Mesodermal cell (in vitro differentiated cells): ENCODE measurements at regions not wholly inside any gene's neighbourhood (a gene's known extent, or its start where the extent isn't known, plus 50 kb on each side); places are given as distances from the start of the nearest gene placed in this dataset.

Source experiments
- H3K27ac ChIP-seq: 2 replicates; pipeline ENCODE4 v1.7.0; 2013; ENCODE audit warnings: mild to moderate bottlenecking, low read depth, low read length, moderate library complexity; ENCODE audit not compliant: severe bottlenecking
- H3K36me3 ChIP-seq: 2 replicates; pipeline ENCODE4 v1.7.1; 2013; ENCODE audit warnings: mild to moderate bottlenecking, low read length, moderate library complexity; ENCODE audit not compliant: control insufficient read depth, insufficient read depth
- H3K4me1 ChIP-seq: one replicate; pipeline ENCODE4 v1.7.1; 2013; ENCODE audit warnings: mild to moderate bottlenecking, low read length; ENCODE audit not compliant: insufficient read depth, control insufficient read depth, poor library complexity, severe bottlenecking
- H3K4me3 ChIP-seq: 2 replicates; pipeline ENCODE4 v1.7.0; 2013; ENCODE audit warnings: low read length, control low read depth, mild to moderate bottlenecking; ENCODE audit not compliant: insufficient read depth, poor library complexity, severe bottlenecking; ENCODE audit errors: extremely low read depth
- H3K9me3 ChIP-seq: 2 replicates; pipeline ENCODE4 v1.7.1; 2013; ENCODE audit warnings: mild to moderate bottlenecking, low read length, moderate library complexity; ENCODE audit not compliant: control insufficient read depth
- WGBS, 2 experiments: methylation state at CpG; one replicate each; pipeline ENCODE4 v1.1.5; 2013; ENCODE audit warnings: missing lambda C conversion rate in 2 of 2; ENCODE audit not compliant: insufficient coverage in 2 of 2; 5-methylcytosine and 5-hydroxymethylcytosine counted together

- H3K4me1 ChIP-seq = no peaks in the 10 kb centered on the region
- no peaks in the 10 kb centered on the region for H3K36me3 ChIP-seq
- H3K9me3 ChIP-seq = no peaks in the 10 kb centered on the region
- WGBS, 2 experiments = no CpG with 5 or more reads among the region's 1 CpG
- no peak overlapping the region for H3K27ac ChIP-seq
- H3K4me3 ChIP-seq = no peak overlapping the region
Measured at GRCh38 chr9:28824432-28824963, 1251.2 kb upstream of the C9orf72 start.

DNA sequence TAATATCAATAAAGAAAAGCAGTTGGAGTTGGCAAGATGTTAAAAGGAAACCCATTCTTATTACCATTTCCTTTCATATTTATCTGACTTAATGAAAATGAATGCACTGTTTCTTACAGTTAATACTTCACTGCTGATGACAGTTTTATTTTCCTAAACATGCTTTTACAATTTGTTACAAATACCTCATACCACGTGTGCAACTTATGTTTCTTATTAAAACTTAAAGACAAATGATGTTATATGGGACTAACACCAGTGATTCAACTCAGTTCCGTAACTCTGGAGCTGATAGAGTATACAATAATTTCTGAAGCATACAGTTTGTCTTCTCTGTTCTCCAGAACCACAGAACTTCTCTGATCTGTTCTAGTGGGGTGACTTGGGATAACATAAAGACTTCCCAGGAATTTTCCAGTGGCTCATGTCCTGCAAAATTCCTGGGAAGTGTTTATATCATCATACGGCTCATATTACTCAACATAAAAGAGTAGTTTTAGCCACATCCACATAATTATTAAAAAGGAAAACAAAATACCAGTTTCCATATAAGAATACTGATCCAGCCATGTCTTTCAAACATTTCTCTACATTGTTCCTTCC, 1259.0 kb upstream of the C9orf72 start:
- H3K4me1 ChIP-seq = no peaks in the 10 kb centered on the region
- H3K36me3 ChIP-seq = no peaks in the 10 kb centered on the region
- H3K4me3 ChIP-seq = no peak overlapping the region
- H3K9me3 ChIP-seq = no peaks in the 10 kb centered on the region
- H3K27ac ChIP-seq = no peak overlapping the region
- WGBS, 2 experiments = 100% methylated on average over 1 of the region's 3 CpGs; no CpG with 5 or more reads in 1 of the 2 experiments

DNA sequence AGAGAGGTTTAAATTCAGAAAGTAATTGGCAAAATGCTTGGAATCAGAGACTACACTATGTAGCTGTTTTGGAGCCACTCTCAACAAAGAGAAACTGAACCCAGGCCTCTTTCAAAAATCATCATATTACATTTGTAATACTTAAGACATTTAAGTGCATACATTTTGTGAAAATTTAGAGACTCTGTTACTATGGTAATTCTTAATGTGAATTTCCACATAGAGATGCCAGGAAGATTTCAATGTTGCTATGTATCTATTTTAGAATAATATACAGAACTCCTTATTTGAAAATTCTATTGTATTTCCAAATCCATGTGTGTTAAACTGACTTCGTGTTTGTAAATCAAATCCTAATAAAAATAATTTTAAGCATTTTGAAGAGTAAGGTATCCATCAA, 1260.9 kb upstream of the C9orf72 start:
- Histone ChIP-seq H3K36me3 (no peaks in the 10 kb centered on the region), H3K27ac (no peak overlapping the region), H3K4me1 (no peaks in the 10 kb centered on the region), H3K9me3 (peaks cover 2% of the 10 kb centered on the region), H3K4me3 (no peak overlapping the region)
- WGBS, 2 experiments = no CpG with 5 or more reads among the region's 1 CpG

DNA sequence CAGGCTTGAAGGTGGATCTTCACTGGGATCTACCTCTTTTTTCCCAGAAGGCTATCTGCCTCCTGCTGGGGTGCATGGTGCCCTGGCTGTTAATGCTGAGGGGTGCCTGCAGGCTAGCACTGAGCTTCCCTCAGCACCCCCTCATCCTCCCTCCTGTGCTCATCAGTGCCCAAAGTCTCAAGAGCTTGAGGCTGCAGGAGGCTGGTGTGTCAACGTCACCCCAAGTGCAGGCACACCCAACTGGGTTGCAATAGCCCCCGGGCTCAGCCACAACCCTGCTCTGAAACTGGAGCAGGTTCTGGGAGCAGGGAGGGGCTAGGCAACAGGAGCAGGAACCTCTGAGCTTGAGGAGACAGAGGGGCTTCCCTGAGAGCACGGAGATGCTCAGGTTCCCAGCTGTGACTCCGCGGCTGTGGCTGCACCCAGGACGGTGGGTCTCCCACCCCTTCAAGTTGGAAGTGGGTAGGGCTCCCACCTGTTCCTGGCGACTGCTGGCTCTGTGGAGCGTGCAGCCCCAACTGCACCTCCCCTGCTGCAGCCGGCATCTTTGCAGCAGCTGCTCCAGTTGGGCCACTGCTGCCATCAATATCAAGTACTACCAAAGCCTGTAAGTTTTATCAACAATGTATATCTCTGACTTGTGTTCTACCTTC, 1266.6 kb upstream of the C9orf72 start:
- 92 to 98% methylated on average over 3 to 8 of the region's 9 CpGs for WGBS, 2 experiments
- H3K36me3 ChIP-seq = no peaks in the 10 kb centered on the region
- H3K27ac ChIP-seq = no peak overlapping the region
- H3K4me1 ChIP-seq = no peaks in the 10 kb centered on the region
- H3K4me3 ChIP-seq = no peak overlapping the region
- H3K9me3 ChIP-seq = peaks cover 2% of the 10 kb centered on the region

GRCh38 chr9:28841775-28842174, 1268.5 kb upstream of the C9orf72 start:
- Histone ChIP-seq H3K4me3 (no peak overlapping the region), H3K36me3 (no peaks in the 10 kb centered on the region), H3K27ac (no peak overlapping the region), H3K4me1 (no peaks in the 10 kb centered on the region), H3K9me3 (peaks cover 2% of the 10 kb centered on the region)
- WGBS, 2 experiments = 100% methylated on average over 1 of the region's 2 CpGs; no CpG with 5 or more reads in 1 of the 2 experiments

DNA sequence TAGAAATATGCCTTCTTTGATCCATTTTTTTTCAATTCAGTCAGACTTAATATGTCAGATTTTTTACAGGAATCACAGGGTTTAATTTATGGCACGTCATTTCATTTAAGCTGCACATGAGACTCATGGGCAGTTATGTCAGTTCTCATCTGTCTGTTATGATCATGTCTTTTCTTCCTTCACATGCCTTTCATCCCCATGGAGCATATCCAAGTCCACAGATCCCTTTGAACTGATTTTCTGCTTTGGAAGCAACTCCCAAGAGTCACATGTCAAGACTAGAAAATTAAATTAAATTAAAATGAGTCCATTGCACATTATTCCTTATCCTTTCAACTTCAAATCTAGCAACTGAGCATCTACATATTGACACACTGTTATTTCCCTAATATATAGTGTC, 1274.0 kb upstream of the C9orf72 start:
- Histone ChIP-seq H3K9me3 (no peaks in the 10 kb centered on the region), H3K4me3 (no peak overlapping the region), H3K27ac (no peak overlapping the region), H3K36me3 (no peaks in the 10 kb centered on the region), H3K4me1 (no peaks in the 10 kb centered on the region)
- WGBS, 2 experiments = no CpG with 5 or more reads among the region's 1 CpG

DNA sequence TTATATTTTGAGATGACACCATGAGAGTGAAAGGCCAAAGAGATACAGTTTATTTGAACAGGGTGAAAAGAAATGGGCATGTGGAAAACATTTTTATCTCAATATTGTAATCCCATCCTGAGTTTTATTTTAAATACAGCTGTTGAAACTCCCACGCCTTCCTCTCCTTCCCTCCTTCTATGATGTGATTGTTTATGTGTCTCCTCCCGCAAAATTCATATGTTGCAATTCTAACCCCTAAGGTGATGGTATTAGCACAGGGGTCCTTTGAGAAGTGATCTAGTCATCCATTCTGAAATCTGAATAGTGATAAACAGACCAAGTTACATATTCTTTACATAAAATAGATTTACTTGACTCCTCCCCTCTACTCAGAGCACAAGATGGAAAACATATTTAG, 1275.4 kb upstream of the C9orf72 start:
- no CpG with 5 or more reads among the region's 2 CpGs for WGBS, 2 experiments
- H3K27ac ChIP-seq = no peak overlapping the region
- H3K9me3 ChIP-seq = no peaks in the 10 kb centered on the region
- H3K4me1 ChIP-seq = no peaks in the 10 kb centered on the region
- no peak overlapping the region for H3K4me3 ChIP-seq
- H3K36me3 ChIP-seq = no peaks in the 10 kb centered on the region

DNA sequence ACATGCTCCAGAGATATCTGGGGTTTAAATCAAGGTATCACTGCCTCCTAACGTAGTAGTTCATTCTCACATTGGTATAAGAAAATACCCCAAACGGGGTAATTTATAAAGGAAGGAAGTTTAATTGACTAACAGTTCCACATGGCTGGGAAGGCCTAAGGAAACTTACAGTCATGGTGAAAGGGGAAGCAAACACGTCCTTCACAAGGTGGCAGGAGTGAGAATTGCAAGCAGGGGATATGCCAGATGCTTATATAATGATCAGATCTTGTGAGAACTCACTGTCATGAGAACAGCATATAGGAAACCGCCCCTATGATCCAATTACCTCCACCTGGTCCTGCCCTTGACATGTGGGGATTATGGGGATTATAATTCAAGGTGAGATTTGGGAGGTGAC, 1280.2 kb upstream of the C9orf72 start:
- Histone ChIP-seq H3K9me3 (no peaks in the 10 kb centered on the region), H3K27ac (no peak overlapping the region), H3K4me1 (no peaks in the 10 kb centered on the region), H3K36me3 (no peaks in the 10 kb centered on the region), H3K4me3 (no peak overlapping the region)
- WGBS, 2 experiments = 50 to 54% methylated on average over 1 to 2 of the region's 4 CpGs

DNA sequence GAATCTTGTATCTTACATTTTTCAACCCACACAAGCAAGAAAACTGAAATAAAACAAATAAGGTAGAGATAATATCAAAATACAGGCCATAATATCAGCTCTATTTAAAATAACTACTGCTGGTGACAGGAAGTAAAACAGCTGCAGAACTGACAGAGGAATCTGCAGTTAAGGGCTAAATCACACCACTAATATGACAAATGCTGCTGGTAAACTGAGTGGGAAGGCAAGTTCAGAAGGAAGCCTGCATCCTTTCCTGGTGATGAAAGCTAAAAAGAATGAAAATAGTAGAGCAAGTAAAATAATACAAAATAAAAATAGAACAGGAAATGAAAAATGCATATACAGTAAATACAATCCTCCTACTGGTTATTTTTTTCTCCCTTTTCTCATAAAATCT, 1293.7 kb upstream of the C9orf72 start:
- no peak overlapping the region for H3K27ac ChIP-seq

DNA sequence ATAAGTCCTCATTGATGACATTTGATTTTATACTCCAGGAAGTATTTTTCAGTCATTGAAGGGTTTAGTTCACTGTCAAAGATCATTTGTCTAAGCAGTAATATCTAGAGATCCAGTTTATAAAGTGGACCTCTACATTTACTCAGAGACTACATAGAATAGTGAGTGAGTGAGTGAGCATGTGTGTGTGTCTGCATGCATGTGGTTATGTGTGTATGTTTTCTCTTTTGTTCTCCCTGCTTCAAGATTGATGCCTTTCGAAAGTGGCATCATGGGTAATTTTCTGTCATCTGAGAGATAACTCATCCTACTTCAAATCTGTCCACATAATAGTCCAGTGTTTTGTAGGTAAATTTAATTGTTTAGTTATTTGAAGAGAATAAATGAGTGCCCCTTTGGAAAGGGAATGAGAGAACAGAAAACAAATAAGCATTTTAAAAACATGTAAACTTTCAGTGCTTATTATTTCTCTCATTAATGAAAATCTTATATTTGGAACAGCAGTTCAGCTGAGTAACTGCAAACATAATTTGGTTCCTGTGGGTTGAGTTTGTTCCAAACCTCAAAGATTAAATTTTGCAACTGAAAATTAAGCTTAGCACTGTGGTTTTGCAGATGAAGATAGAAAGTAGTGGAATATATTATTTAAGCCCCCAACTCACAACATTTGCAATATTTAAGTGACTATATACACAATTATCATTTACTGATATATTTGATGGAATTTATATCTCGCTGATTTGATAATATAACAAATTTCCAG, 1295.1 kb upstream of the C9orf72 start:
- H3K36me3 ChIP-seq = no peaks in the 10 kb centered on the region
- H3K9me3 ChIP-seq = no peaks in the 10 kb centered on the region
- no peak overlapping the region for H3K27ac ChIP-seq
- no CpG with 5 or more reads among the region's 2 CpGs for WGBS, 2 experiments
- no peaks in the 10 kb centered on the region for H3K4me1 ChIP-seq
- no peak overlapping the region for H3K4me3 ChIP-seq

More for the DNA sequence above, 1293.7 kb upstream of the C9orf72 start:
- H3K36me3 ChIP-seq = no peaks in the 10 kb centered on the region
- H3K4me3 ChIP-seq = no peak overlapping the region
- H3K4me1 ChIP-seq = no peaks in the 10 kb centered on the region
- H3K9me3 ChIP-seq = no peaks in the 10 kb centered on the region

- no peaks in the 10 kb centered on the region for H3K36me3 ChIP-seq
- WGBS, 2 experiments = 0% methylated on average over 1 of the region's 1 CpG
- H3K9me3 ChIP-seq = no peaks in the 10 kb centered on the region
- no peak overlapping the region for H3K27ac ChIP-seq
- no peaks in the 10 kb centered on the region for H3K4me1 ChIP-seq
- H3K4me3 ChIP-seq = no peak overlapping the region
Measured at GRCh38 chr9:28882529-28882928, 1309.2 kb upstream of the C9orf72 start.
